GM19025 (cell line): ENCODE measurements at regions not wholly inside any gene's neighbourhood (a gene's known extent, or its start where the extent isn't known, plus 50 kb on each side); places are given as distances from the start of the nearest gene placed in this dataset.

Source experiments
- ATAC-seq: cut with Tn5 transposase; IDR thresholded peaks from one replicate; pipeline ENCODE4 v1.9.1; 2021; ENCODE audit warnings: mild to moderate bottlenecking, low read depth, moderate library complexity; ENCODE audit not compliant: unreplicated experiment

DNA sequence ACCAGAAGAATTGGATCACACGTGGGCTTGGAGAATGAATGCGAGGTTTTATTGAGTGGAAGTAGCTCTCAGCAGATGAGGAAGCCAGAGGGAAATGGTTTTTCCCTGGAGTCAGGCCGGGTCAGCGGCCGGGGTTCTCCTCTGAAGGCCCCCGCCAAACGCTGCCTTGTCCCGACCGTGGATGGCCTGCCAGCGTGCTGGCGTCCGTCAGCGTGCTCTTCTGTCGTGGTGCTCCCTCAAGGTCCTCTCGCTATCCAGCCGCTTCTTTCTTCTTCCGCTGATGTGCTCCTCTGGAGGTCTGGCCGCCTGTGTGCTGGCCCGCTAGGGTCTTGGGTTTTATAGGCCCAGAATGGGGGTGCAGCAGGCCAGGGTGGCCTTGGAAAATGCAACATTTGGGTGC, 632.2 kb downstream of the TRAM1L1 start:
- no peak for ATAC-seq

DNA sequence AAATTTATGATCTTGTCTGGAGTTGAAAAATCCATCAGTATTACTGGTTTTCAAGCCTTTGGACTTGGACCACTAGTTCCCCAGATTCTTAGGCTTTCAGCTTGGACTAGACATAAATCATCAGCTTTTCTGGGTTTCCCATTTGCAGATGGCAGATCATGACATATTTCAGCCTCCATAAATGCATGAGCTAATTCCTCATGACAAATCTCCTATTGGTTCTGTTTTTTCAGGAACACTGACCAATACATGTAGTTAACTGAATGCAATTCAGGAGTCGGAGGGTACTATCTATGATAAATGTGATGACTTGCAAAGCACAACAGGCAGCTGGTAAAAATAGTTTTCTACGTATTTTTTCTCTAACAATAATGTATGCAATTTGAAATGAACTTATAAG, 635.6 kb downstream of the TRAM1L1 start:
- no peak for ATAC-seq

DNA sequence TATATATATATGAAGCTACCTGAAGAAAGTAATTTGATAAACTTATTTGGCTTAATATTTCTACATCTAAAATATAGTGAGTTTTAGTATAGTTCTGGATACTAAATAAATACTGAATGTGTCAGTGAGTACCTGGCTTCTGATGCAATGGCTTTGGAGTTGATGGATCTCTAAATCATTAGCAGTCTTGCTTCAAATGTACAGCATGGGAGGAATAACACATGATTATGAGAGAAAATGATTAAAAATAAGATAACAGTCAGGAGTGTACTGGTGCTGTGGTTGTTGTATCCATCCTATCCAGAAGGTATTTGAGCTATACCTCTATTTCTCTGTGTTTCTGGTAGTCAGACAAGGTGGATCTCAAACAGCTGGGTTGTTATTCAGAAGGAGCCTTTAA, 641.3 kb downstream of the TRAM1L1 start:
- ATAC-seq, result no peak

DNA sequence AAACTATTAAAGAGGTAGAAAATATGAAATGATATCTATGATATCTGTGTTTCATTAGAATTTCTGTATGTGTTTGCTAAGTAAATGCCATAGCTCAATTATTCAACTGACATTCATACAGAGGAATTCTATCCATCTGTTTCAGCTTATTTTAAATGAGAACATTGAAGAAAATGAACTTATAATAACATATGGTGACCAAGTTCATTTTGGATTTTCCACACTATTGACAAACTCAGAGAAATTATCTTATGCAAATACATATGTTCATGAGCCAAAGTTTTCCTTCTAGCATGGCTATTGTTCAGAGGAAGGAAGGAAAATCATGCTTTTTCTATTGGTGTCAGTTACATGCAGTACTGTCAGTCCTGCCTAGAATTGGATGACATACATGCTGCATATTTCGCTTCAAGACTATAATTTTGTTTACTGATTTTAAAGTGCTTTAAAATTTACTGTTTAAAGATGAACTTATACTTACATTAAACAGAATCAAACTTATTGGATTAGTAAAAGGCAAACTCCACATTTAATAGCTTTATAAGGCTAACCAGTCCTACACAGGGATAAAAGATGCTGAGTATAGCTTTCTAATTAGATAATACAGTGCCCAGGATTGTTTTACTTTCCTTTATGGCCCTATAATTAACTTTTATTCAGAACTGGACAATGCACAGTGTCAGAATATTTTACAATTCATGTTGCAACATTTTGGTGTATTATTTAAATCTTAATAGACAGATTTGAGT, 646.2 kb downstream of the TRAM1L1 start:
- no peak for ATAC-seq

GRCh38 chr4:116438417-116438816, 647.0 kb downstream of the TRAM1L1 start:
- no peak for ATAC-seq

DNA sequence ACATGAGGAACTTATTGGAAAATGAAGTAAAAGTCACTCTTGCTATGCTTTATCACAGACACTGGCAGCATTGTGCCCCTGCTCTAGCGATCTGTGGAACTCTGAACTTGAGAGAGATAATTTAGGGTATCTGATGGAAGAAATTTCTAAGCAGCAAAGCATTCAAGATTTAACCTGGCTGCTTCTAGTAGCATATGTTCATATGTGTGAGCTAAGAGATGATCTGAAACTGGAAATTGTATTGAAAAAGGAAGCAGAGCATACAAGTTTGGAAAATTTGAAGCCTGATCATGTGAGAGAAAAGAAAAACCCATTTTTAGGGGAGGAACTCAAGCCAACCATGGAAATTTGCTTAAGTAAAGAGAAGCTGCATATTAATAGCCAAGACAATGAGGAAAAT, 657.7 kb downstream of the TRAM1L1 start:
- ATAC-seq, result no peak

DNA sequence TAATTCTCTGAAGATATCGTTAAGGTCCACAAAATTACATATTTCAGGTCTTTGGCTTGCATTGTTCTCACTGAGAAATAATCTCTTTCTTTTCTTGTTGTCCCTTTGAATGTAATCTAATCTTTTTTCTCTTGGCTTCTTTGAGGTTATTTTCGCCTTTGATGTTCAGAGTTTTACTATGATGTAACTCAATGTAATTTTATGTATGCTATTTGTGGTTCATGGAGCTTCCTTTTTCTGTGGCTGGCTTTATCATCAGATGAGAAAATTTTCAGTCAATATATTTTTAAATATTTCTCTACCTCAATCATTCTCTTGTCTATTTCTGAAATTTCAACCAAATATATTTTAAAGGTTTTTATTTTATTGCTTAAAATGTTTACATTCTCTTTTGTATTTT, 672.2 kb downstream of the TRAM1L1 start:
- no peak for ATAC-seq

GRCh38 chr4:116401293-116401692, 684.1 kb downstream of the TRAM1L1 start:
- no peak for ATAC-seq

DNA sequence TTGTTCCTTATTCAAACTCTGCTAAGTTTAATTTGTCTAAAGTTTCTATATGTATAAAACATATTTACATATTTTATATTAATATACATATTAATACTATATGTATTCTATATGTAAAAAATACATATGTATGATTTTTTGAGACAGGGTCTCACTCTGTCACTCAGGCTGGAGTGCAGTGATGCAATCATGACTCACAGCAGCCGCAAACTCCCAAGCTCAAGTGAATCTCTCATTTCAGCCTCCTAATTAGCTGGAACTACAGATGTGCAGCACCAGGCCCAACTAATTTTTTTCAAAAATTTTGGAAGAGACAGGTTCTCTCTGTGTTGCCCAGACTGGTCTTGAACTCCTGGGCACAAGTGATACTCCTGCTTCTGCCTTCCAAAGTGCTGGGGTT, 684.9 kb downstream of the TRAM1L1 start:
- no peak for ATAC-seq

- ATAC-seq, result no peak
Measured at GRCh38 chr4:116397714-116398113, 687.7 kb downstream of the TRAM1L1 start.

- ATAC-seq, result no peak
Measured at GRCh38 chr4:116397291-116397690, 688.1 kb downstream of the TRAM1L1 start.

- ATAC-seq, result no peak
Measured at GRCh38 chr4:116395408-116395807, 690.0 kb downstream of the TRAM1L1 start.

GRCh38 chr4:116391020-116391419, 694.4 kb downstream of the TRAM1L1 start:
- ATAC-seq, result no peak

DNA sequence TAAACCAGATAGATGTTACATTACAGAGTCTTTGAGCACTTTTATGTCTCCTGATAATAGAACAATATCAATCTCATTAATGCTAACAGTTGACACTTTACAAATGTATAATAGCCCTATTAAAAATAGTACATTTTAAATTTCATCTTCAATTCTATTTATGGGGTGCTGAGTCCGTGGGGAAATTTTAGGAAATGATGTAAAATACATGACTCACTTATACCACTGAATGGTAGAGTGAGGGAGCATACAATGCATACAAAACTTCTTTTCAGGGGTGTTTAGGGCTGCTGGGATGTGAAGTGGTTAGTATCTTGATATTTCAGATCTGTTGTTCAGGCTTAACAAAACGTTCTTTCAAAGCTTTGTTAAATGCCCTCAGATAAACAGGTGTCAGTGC, 696.2 kb downstream of the TRAM1L1 start:
- ATAC-seq, result no peak

- ATAC-seq, result no peak
Measured at GRCh38 chr4:116387937-116388474, 697.4 kb downstream of the TRAM1L1 start.

DNA sequence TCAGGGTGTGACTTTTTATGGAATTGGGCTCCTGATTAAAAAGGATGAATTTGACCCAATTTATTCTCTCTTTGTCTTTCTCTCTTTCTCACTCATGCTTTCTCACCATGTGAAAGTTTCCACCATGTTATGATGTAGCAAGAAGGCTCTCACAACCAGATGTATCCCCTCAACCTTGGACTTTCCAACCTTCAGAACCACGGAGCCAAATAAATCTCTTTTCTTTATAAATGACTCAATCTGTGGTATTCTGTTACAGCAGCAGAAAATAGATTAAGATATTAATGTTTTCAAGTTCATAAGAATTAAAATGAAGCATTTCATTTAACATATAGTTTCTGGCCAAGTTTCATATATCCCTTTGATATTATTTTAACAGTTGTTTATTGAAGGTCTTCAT, 698.5 kb downstream of the TRAM1L1 start:
- ATAC-seq, result no peak

DNA sequence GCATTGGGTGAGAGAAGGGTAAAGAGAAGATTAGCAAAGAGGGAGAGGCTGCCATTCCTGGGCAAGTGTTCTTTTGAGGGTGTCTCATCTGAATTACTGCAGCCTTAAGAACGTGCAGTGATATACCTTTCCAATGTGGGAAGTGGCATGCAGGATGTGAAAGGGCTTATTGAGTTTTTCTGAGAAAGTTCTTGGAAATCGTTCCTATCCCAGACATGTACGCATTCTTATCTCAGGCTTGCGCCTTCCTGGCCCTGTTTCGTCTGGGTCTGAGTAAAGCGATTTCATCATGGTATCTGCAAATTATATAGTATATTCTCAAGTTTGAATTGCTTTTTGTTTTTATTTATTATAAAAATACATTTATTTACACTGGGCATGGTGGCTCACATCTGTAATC, 699.8 kb downstream of the TRAM1L1 start:
- no peak for ATAC-seq

DNA sequence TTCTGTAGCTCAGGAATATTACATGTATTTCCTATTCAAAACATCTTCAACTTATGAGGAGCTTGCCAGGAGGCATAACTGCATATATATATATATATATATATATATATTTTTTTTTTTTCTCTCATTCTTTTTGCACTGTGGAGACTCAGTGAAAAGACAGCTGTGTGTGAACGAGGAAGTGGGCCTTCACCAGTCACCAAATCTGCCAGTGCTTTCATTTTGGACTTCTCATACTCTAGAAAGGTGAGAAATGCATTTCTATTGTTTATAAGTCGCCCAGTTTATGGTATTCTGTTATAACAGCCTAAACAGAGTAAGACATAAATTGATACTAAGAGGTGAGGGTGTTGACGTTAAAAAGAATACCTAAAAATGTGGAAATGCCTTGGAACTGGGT, 710.6 kb downstream of the TRAM1L1 start:
- ATAC-seq, result no peak

- ATAC-seq, result no peak
Measured at GRCh38 chr4:116362583-116362982, 722.8 kb downstream of the TRAM1L1 start.

GRCh38 chr4:116361790-116362189, 723.6 kb downstream of the TRAM1L1 start:
- ATAC-seq, result no peak

DNA sequence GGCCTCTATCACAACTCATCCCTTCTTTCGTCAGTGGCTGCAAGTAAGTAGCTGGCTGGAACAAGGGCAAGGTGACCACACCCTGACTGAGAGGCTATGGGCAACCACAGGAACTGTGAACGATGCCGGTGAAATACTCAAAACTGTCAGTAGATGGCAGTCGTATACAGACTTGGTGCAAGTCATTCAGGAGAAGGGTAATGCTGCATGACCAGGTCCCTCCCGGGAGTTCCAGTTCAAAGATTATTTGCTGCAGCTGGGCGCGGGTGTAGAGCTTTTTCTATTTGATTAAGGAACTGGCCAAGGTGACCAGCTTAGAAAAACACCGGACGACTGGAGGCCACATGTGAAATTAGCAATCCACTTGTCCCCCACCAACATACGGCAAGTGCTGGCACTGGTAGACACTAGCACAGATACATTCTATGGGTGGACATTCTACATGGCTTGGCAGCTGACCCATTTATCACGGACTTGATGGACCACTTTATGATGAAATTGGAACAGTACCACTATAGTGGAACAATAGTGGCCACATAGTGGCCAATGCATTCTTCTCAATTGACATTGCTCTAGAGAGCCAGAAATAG, 726.6 kb downstream of the TRAM1L1 start:
- ATAC-seq, result peak; percentile 97

- peak; percentile 37 for ATAC-seq
Measured at GRCh38 chr4:116357758-116358157, 727.6 kb downstream of the TRAM1L1 start.
